PC-3 (cell line): ENCODE measurements at regions not wholly inside any gene's neighbourhood (a gene's known extent, or its start where the extent isn't known, plus 50 kb on each side); places are given as distances from the start of the nearest gene placed in this dataset.

Source experiments
- EZH2 ChIP-seq: fragments of 300-600 bp; sonication (generic); IDR thresholded peaks from one replicate; pipeline ENCODE4 v1.6.1; 2017; ENCODE audit warnings: antibody characterized with exemption, mild to moderate bottlenecking, low read length; ENCODE audit not compliant: unreplicated experiment
- EZH2phosphoT487 ChIP-seq: fragments of 300-600 bp; sonication (generic); IDR thresholded peaks from 2 replicates; pipeline ENCODE4 v1.6.1; 2018; ENCODE audit warnings: mild to moderate bottlenecking, antibody characterized with exemption, low read length, borderline replicate concordance
- TF ChIP-seq, protein P1 (sequence below): fragments of 300-600 bp; sonication (generic); conservative IDR thresholded peaks from 2 replicates; pipeline ENCODE4 v1.5.1; 2017; ENCODE audit warnings: antibody characterized with exemption, low read depth, mild to moderate bottlenecking, low read length

DNA sequence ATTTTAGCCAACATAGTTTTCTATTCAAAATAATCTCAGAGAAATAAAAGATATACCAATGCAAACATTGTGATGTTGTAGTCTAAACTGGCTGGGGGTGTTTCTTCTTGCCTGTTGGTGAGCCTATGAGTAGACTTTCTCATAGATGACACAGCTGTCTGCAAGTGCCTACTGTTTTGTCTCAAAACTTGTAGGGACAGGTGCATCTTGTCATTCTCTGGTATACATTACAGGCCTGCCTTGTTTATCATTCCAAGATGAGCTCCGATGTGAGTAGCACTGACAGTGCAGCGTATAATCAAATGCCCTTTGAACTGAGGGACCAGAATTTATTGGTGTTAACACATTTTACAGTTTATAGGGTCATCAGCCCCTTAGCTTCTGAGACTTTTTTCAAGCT is 353.8 kb downstream of the PRDM5 start:
- TF ChIP-seq, protein P1, sequence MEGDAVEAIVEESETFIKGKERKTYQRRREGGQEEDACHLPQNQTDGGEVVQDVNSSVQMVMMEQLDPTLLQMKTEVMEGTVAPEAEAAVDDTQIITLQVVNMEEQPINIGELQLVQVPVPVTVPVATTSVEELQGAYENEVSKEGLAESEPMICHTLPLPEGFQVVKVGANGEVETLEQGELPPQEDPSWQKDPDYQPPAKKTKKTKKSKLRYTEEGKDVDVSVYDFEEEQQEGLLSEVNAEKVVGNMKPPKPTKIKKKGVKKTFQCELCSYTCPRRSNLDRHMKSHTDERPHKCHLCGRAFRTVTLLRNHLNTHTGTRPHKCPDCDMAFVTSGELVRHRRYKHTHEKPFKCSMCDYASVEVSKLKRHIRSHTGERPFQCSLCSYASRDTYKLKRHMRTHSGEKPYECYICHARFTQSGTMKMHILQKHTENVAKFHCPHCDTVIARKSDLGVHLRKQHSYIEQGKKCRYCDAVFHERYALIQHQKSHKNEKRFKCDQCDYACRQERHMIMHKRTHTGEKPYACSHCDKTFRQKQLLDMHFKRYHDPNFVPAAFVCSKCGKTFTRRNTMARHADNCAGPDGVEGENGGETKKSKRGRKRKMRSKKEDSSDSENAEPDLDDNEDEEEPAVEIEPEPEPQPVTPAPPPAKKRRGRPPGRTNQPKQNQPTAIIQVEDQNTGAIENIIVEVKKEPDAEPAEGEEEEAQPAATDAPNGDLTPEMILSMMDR = no peak
- no peak for TF ChIP-seq EZH2
- TF ChIP-seq EZH2phosphoT487 = no peak
